IMR-90 (cell line): ENCODE measurements at regions not wholly inside any gene's neighbourhood (a gene's known extent, or its start where the extent isn't known, plus 50 kb on each side); places are given as distances from the start of the nearest gene placed in this dataset.

Experiments used
- CEBPB ChIP-seq: IDR thresholded peaks from 2 replicates; pipeline ENCODE4 v1.6.1; 2012; ENCODE audit warnings: low read depth, low read length, improper control_type of control experiment
- CHD1 ChIP-seq: IDR thresholded peaks from 2 replicates; pipeline ENCODE4 v1.6.1; 2012; ENCODE audit warnings: low read depth, low read length, improper control_type of control experiment
- CTCF ChIP-seq: conservative IDR thresholded peaks from 2 replicates; pipeline ENCODE4 v1.5.1; 2012; ENCODE audit warnings: mild to moderate bottlenecking, low read depth, low read length, improper control_type of control experiment
- ELK1 ChIP-seq: fragments of 150-350 bp; IDR thresholded peaks from 2 replicates; pipeline ENCODE4 v1.6.1; 2016; ENCODE audit warnings: low read depth, mild to moderate bottlenecking, low read length, moderate library complexity, borderline replicate concordance
- FOS ChIP-seq: fragments of 150-350 bp; IDR thresholded peaks from 2 replicates; pipeline ENCODE4 v1.6.1; 2016; ENCODE audit warnings: low read depth, low read length
- MAFK ChIP-seq: IDR thresholded peaks from 2 replicates; pipeline ENCODE4 v1.6.1; 2012; ENCODE audit warnings: low read depth, low read length, improper control_type of control experiment
- MXI1 ChIP-seq: IDR thresholded peaks from 2 replicates; pipeline ENCODE4 v1.6.1; 2012; ENCODE audit warnings: low read depth, mild to moderate bottlenecking, low read length, moderate library complexity, borderline replicate concordance
- POLR2A ChIP-seq: IDR thresholded peaks from 2 replicates; pipeline ENCODE4 v1.6.1; 2012; ENCODE audit warnings: mild to moderate bottlenecking, low read depth, low read length
- RAD21 ChIP-seq: IDR thresholded peaks from 2 replicates; pipeline ENCODE4 v1.6.1; 2012; ENCODE audit warnings: low read length, improper control_type of control experiment
- RFX5 ChIP-seq: IDR thresholded peaks from 2 replicates; pipeline ENCODE4 v1.8.0; 2012; ENCODE audit warnings: low read depth, mild to moderate bottlenecking, low read length, moderate library complexity
- USF2 ChIP-seq: fragments of 150-350 bp; IDR thresholded peaks from 2 replicates; pipeline ENCODE4 v1.6.1; 2017; ENCODE audit warnings: mild to moderate bottlenecking, antibody characterized with exemption, low read length, low read depth

GRCh38 chr10:4088354-4089066 lies 303.5 kb upstream of the KLF6 start:
- no peak for TF ChIP-seq CTCF
- TF ChIP-seq MAFK: peak; percentile 98
- TF ChIP-seq POLR2A: no peak
- TF ChIP-seq RFX5: no peak
- no peak for TF ChIP-seq RAD21
- TF ChIP-seq USF2: no peak
- no peak for TF ChIP-seq CHD1
- TF ChIP-seq CEBPB: no peak
- TF ChIP-seq FOS: no peak
- TF ChIP-seq MXI1: no peak
- no peak for TF ChIP-seq ELK1
